ENCODE measurements at regions not wholly inside any gene's neighbourhood (a gene's known extent, or its start where the extent isn't known, plus 50 kb on each side); places are given as distances from the start of the nearest gene placed in this dataset.

GRCh38 chr18:2114289-2114688 lies 457.0 kb downstream of the METTL4 start:
- no peak for DNase-seq (ENCODE audit: low spot score)
- TF ChIP-seq, protein P1, sequence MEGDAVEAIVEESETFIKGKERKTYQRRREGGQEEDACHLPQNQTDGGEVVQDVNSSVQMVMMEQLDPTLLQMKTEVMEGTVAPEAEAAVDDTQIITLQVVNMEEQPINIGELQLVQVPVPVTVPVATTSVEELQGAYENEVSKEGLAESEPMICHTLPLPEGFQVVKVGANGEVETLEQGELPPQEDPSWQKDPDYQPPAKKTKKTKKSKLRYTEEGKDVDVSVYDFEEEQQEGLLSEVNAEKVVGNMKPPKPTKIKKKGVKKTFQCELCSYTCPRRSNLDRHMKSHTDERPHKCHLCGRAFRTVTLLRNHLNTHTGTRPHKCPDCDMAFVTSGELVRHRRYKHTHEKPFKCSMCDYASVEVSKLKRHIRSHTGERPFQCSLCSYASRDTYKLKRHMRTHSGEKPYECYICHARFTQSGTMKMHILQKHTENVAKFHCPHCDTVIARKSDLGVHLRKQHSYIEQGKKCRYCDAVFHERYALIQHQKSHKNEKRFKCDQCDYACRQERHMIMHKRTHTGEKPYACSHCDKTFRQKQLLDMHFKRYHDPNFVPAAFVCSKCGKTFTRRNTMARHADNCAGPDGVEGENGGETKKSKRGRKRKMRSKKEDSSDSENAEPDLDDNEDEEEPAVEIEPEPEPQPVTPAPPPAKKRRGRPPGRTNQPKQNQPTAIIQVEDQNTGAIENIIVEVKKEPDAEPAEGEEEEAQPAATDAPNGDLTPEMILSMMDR (IDR thresholded peaks at IDR 0.05; ENCODE audit: borderline replicate concordance, control extremely low read depth, extremely low read depth, insufficient read depth, missing control alignments), result no peak
- in situ Hi-C loops (cut with MboI; ENCODE audit: low sequenced_read_pairs, unreplicated experiment), result loop anchor here (25.0 kb wide), 1 partner anchor 423 kb away; no protein-coding TSS in a partner anchor

DNA sequence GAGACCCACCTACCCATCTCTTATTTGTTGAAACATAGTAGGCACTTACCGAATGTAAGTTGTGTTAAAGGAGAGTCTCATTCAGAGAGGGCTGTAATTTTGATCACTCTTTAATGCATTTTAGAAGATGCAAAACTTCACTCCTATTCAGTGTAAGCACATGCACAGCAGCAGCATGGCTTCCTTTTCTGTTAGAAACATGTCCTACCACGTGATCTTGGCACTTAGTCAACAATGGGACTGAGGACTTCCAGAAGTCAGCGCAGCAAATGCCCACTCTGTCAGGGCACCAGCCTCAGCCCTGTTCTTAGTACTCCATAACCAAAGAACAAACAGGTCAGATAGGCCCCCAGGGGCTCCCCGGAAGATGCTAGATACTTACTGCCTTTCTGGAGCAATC lies 456.5 kb downstream of the METTL4 start:
- no peak for DNase-seq (ENCODE audit: low spot score)
- TF ChIP-seq, protein P1 (IDR thresholded peaks at IDR 0.05; ENCODE audit: borderline replicate concordance, control extremely low read depth, extremely low read depth, insufficient read depth, missing control alignments), result no peak
- in situ Hi-C loops (cut with MboI; ENCODE audit: low sequenced_read_pairs, unreplicated experiment), result loop anchor here (25.0 kb wide), 1 partner anchor 423 kb away; no protein-coding TSS in a partner anchor

GRCh38 chr18:2121224-2121623 lies 450.1 kb downstream of the METTL4 start:
- TF ChIP-seq, protein P1 (IDR thresholded peaks at IDR 0.05; ENCODE audit: borderline replicate concordance, control extremely low read depth, extremely low read depth, insufficient read depth, missing control alignments), result no peak
- in situ Hi-C loops (cut with MboI; ENCODE audit: low sequenced_read_pairs, unreplicated experiment), result loop anchor here (25.0 kb wide), 1 partner anchor 416 kb away; no protein-coding TSS in a partner anchor
- DNase-seq (ENCODE audit: low spot score), result no peak

- TF ChIP-seq, protein P1 (IDR thresholded peaks at IDR 0.05; ENCODE audit: borderline replicate concordance, control extremely low read depth, extremely low read depth, insufficient read depth, missing control alignments), result no peak
- DNase-seq (ENCODE audit: low spot score), result no peak
- in situ Hi-C loops (cut with MboI; ENCODE audit: low sequenced_read_pairs, unreplicated experiment), result loop anchor here (25.0 kb wide), 1 partner anchor 414 kb away; no protein-coding TSS in a partner anchor
Measured at GRCh38 chr18:2123077-2123476, 448.2 kb downstream of the METTL4 start.

DNA sequence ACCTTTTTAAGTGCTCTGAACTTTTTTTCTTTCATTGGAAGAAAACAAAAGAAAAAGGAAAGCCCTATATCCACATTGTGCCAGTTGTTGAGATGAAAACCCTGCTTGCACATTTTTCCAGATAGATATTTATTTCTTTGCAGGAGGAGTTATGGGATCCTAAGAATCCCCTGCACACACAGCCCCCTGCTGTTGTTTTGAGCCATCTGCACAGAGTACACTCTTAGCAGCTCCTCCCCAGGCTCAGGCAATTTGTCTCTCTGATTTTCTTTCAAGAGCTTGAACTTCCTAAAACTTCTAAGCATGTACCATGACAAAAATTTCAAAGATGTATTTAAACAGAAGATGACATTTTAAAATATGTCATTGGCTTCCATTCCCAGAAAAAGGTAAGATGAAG lies 436.9 kb downstream of the METTL4 start:
- TF ChIP-seq, protein P1 (IDR thresholded peaks at IDR 0.05; ENCODE audit: borderline replicate concordance, control extremely low read depth, extremely low read depth, insufficient read depth, missing control alignments), result no peak
- in situ Hi-C loops (cut with MboI; ENCODE audit: low sequenced_read_pairs, unreplicated experiment), result no loop called here
- no peak for DNase-seq (ENCODE audit: low spot score)

DNA sequence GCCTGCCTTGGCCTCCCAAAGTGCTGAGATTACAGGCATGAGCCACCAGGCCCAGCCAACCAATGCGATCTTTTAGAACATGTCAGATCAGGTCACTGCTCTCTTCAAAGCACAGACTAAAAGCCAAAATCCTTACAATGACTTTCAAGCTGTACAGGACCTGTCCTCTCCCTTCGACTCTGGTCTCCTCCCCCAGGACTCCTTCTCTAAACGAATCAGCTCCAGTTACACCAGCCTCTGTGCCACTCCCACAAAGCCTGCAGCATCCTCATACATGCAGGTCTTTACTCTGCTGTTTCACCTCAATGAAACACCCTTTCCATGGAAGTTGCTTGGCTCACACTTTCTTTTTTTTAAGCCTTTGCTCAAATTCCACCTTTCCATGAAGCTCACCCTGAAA lies 436.0 kb downstream of the METTL4 start:
- in situ Hi-C loops (cut with MboI; ENCODE audit: low sequenced_read_pairs, unreplicated experiment), result no loop called here
- no peak for DNase-seq (ENCODE audit: low spot score)
- TF ChIP-seq, protein P1 (IDR thresholded peaks at IDR 0.05; ENCODE audit: borderline replicate concordance, control extremely low read depth, extremely low read depth, insufficient read depth, missing control alignments), result no peak
